SHP77 treated with DMSO at 0.1 percent for 48 hours (cell line): ENCODE measurements at regions not wholly inside any gene's neighbourhood (a gene's known extent, or its start where the extent isn't known, plus 50 kb on each side); places are given as distances from the start of the nearest gene placed in this dataset.

Experiments used
- DNase-seq: peaks from one replicate; lab custom pipeline; 2025; lab: John Stamatoyannopoulos, UW

GRCh38 chr3:87175732-87176131, 51.4 kb upstream of the CHMP2B start:
- no peak for DNase-seq

- DNase-seq = no peak
These were observed 53.3 kb upstream of the CHMP2B start for GRCh38 chr3:87173776-87174175.

GRCh38 chr3:87173071-87173470, 54.0 kb upstream of the CHMP2B start:
- no peak for DNase-seq

GRCh38 chr3:87167628-87168456, 59.3 kb upstream of the CHMP2B start:
- DNase-seq = peak; percentile 47

GRCh38 chr3:87164245-87164644, 62.9 kb upstream of the CHMP2B start:
- no peak for DNase-seq

- DNase-seq = no peak
These were observed 65.3 kb upstream of the CHMP2B start for GRCh38 chr3:87161851-87162250.

- no peak for DNase-seq
These were observed 65.7 kb upstream of the CHMP2B start for GRCh38 chr3:87161417-87161816.

- no peak for DNase-seq
These were observed 66.1 kb upstream of the CHMP2B start for GRCh38 chr3:87161013-87161412.

- DNase-seq = no peak
These were observed 68.3 kb upstream of the CHMP2B start for GRCh38 chr3:87158823-87159222.

GRCh38 chr3:87148020-87148419, 79.1 kb upstream of the CHMP2B start:
- DNase-seq = no peak

GRCh38 chr3:87147562-87147961, 79.5 kb upstream of the CHMP2B start:
- DNase-seq = no peak

GRCh38 chr3:87145553-87145952, 81.6 kb upstream of the CHMP2B start:
- no peak for DNase-seq

- no peak for DNase-seq
These were observed 91.0 kb upstream of the CHMP2B start for GRCh38 chr3:87136066-87136596.

GRCh38 chr3:87135412-87135811, 91.7 kb upstream of the CHMP2B start:
- no peak for DNase-seq

- no peak for DNase-seq
These were observed 94.3 kb upstream of the CHMP2B start for GRCh38 chr3:87132801-87133200.

GRCh38 chr3:87128006-87128405, 99.1 kb upstream of the CHMP2B start:
- DNase-seq = no peak

GRCh38 chr3:87127281-87127680, 99.8 kb upstream of the CHMP2B start:
- no peak for DNase-seq

- DNase-seq = no peak
These were observed 100.8 kb upstream of the CHMP2B start for GRCh38 chr3:87126321-87126720.

- DNase-seq = no peak
These were observed 102.0 kb upstream of the CHMP2B start for GRCh38 chr3:87125116-87125515.

GRCh38 chr3:87122766-87123165, 104.3 kb upstream of the CHMP2B start:
- DNase-seq = no peak

- DNase-seq = no peak
These were observed 105.3 kb upstream of the CHMP2B start for GRCh38 chr3:87121856-87122255.

GRCh38 chr3:87120881-87121280, 106.2 kb upstream of the CHMP2B start:
- DNase-seq = peak; percentile 51

- no peak for DNase-seq
These were observed 106.9 kb upstream of the CHMP2B start for GRCh38 chr3:87120236-87120635.

- no peak for DNase-seq
These were observed 117.6 kb upstream of the CHMP2B start for GRCh38 chr3:87109465-87109864.
